ENCODE measurements at regions not wholly inside any gene's neighbourhood (a gene's known extent, or its start where the extent isn't known, plus 50 kb on each side); places are given as distances from the start of the nearest gene placed in this dataset.

GRCh38 chr7:98758157-98758556, 111.7 kb downstream of the TMEM130 start:
- H3K18ac ChIP-seq (ENCODE audit: insufficient read length, low read depth, low read length), result no peak overlapping the region
- no peaks in the 10 kb centered on the region for H3K79me1 ChIP-seq (ENCODE audit: insufficient read depth, low read depth, low read length, poor library complexity, severe bottlenecking)
- no peak overlapping the region for H4K91ac ChIP-seq (ENCODE audit: insufficient read length, low read depth, low read length)
- no peak overlapping the region for H3K4me2 ChIP-seq (ENCODE audit: insufficient read depth, insufficient read length, low read length)
- H4K20me1 ChIP-seq (ENCODE audit: control insufficient read depth, insufficient read depth, insufficient read length), result no peaks in the 10 kb centered on the region
- no peak for TF ChIP-seq CTCF (conservative IDR thresholded peaks at IDR 0.05)
- no peak for DNase-seq
- Mint-ChIP-seq H3K4me3 (no peak overlapping the region), H3K36me3 (ENCODE audit: insufficient read depth in 1 of 3, low read depth in 3 of 3) (no peaks in the 10 kb centered on the region), H3K27ac (no peak overlapping the region), H3K9me3 (no peaks in the 10 kb centered on the region), H3K4me1 (peaks cover 4 to 17% of the 10 kb centered on the region in 2 experiments; a peak in 3 of 4 replicates), H3K27me3 (ENCODE audit: low read depth) (peaks cover 20% of the 10 kb centered on the region)
- no peaks in the 10 kb centered on the region for H3K4me1 ChIP-seq (ENCODE audit: insufficient read depth, low read length)
- no peaks in the 10 kb centered on the region for H3K27me3 ChIP-seq (ENCODE audit: insufficient read depth, low read length)
- no peak overlapping the region for H2BK12ac ChIP-seq (ENCODE audit: insufficient read length, low read depth, low read length)
- H4K5ac ChIP-seq (ENCODE audit: insufficient read length, low read depth, low read length), result no peak overlapping the region
- H3K9me3 ChIP-seq (ENCODE audit: control insufficient read depth, low read depth, low read length), result no peaks in the 10 kb centered on the region
- no peaks in the 10 kb centered on the region for H3K23me2 ChIP-seq (ENCODE audit: insufficient read length, low read depth, low read length, poor library complexity, severe bottlenecking)
- WGBS (ENCODE audit: extremely low coverage, insufficient read length, low lambda C conversion rate), result no CpG with 5 or more reads among the region's 5 CpGs
- H3T11ph ChIP-seq (ENCODE audit: low read length), result no peak overlapping the region
- no peak overlapping the region for H2AK5ac ChIP-seq (ENCODE audit: insufficient read length, low read length)
- H3K56ac ChIP-seq (ENCODE audit: insufficient read length, low read depth, low read length), result no peak overlapping the region
- no peak overlapping the region for H3K23ac ChIP-seq (ENCODE audit: insufficient read length, low read depth, low read length)
- no peaks in the 10 kb centered on the region for H3K79me2 ChIP-seq (ENCODE audit: insufficient read depth, low read length)
- H3K14ac ChIP-seq (ENCODE audit: insufficient read depth, low read length), result no peak overlapping the region
- H2BK120ac ChIP-seq (ENCODE audit: low read depth, low read length, poor library complexity, severe bottlenecking), result no peak overlapping the region
- no peak overlapping the region for H3K9ac ChIP-seq (ENCODE audit: extremely low read depth, insufficient read length, low read length)
- H2BK15ac ChIP-seq (ENCODE audit: low read depth, low read length), result no peak overlapping the region
- no peak overlapping the region for H4K8ac ChIP-seq (replicated peaks; ENCODE audit: insufficient read length, low read depth, low read length)
- H2BK5ac ChIP-seq (ENCODE audit: insufficient read length, low read length), result no peak overlapping the region
- no peak overlapping the region for H3K4ac ChIP-seq (ENCODE audit: low read depth, low read length)
- H2BK20ac ChIP-seq (ENCODE audit: low read depth, low read length, poor library complexity, severe bottlenecking), result no peak overlapping the region
- H3K27ac ChIP-seq (ENCODE audit: insufficient read length, low read depth, low read length), result no peak overlapping the region
- no peak overlapping the region for H2AFZ ChIP-seq (ENCODE audit: low read length)

All from H9 (cell line).